CD14-positive monocyte (primary cell): ENCODE measurements at regions not wholly inside any gene's neighbourhood (a gene's known extent, or its start where the extent isn't known, plus 50 kb on each side); places are given as distances from the start of the nearest gene placed in this dataset.

Source experiments
- DNase-seq, 3 donors: peaks; one replicate each; pipeline ENCODE4 v3.0.0-alpha.2; 2011 to 2022
- H2AFZ ChIP-seq: 2 replicates; pipeline ENCODE4 v1.6.0; 2012; ENCODE audit warnings: mild to moderate bottlenecking, low read depth, low read length, inconsistent platforms; ENCODE audit not compliant: insufficient read depth, poor library complexity, severe bottlenecking
- H3K27ac ChIP-seq, 2 donors: 1 replicate in 1 of 2; 2 replicates in 1 of 2; pipeline ENCODE4 v1.5.1; 2012 to 2013; ENCODE audit warnings: low read length in 2 of 2, control low read depth in 1 of 2, inconsistent platforms in 1 of 2, low read depth in 1 of 2, mild to moderate bottlenecking in 1 of 2
- H3K27me3 ChIP-seq, 2 donors: one replicate each; pipeline versions ENCODE4 v1.6.0 to v1.6.1; 2011 to 2013; ENCODE audit warnings: low read length in 2 of 2; ENCODE audit not compliant: control insufficient read depth in 2 of 2, insufficient read depth in 2 of 2
- H3K36me3 ChIP-seq, 2 donors: replicated peaks in 1 of 2; 1 replicate in 1 of 2; 2 replicates in 1 of 2; pipeline versions ENCODE4 v1.5.1 to v1.6.1; 2012 to 2013; ENCODE audit warnings: low read length in 2 of 2, control low read depth in 1 of 2, inconsistent platforms in 1 of 2, mild to moderate bottlenecking in 1 of 2; ENCODE audit not compliant: insufficient read depth in 2 of 2, control insufficient read depth in 1 of 2
- H3K4me1 ChIP-seq, 2 donors: 1 replicate in 1 of 2; 2 replicates in 1 of 2; pipeline versions ENCODE4 v1.5.1 to v1.6.1; 2012 to 2013; ENCODE audit warnings: low read length in 2 of 2, control low read depth in 1 of 2, inconsistent platforms in 1 of 2, mild to moderate bottlenecking in 1 of 2, moderate library complexity in 1 of 2; ENCODE audit not compliant: insufficient read depth in 2 of 2, control insufficient read depth in 1 of 2
- H3K4me2 ChIP-seq: replicated peaks from 2 replicates; pipeline ENCODE3; 2012; ENCODE audit warnings: low read length, moderate library complexity, mild to moderate bottlenecking; ENCODE audit not compliant: poor library complexity, severe bottlenecking; ENCODE audit errors: extremely low read depth
- H3K4me3 ChIP-seq, 3 experiments: fragments of 200-600 bp in 1 of 3; sonication (generic) in 1 of 3; replicated peaks in 1 of 3; 1 replicate in 2 of 3; 2 replicates in 1 of 3; pipeline ENCODE4 v1.5.1; 2011 to 2013; ENCODE audit warnings: low read length in 3 of 3, mild to moderate bottlenecking in 3 of 3, control low read depth in 2 of 3, low read depth in 2 of 3, inconsistent platforms in 1 of 3, moderate library complexity in 1 of 3
- H3K79me2 ChIP-seq: 2 replicates; pipeline ENCODE4 v1.6.0; 2012; ENCODE audit warnings: mild to moderate bottlenecking, control low read depth, inconsistent platforms, low read length, moderate library complexity; ENCODE audit not compliant: insufficient read depth
- H3K9ac ChIP-seq: 2 replicates; pipeline ENCODE4 v1.6.0; 2017; ENCODE audit warnings: low read length, mild to moderate bottlenecking; ENCODE audit not compliant: insufficient read depth, poor library complexity, severe bottlenecking
- H3K9me3 ChIP-seq, 2 donors: replicated peaks in 1 of 2; 1 replicate in 1 of 2; 2 replicates in 1 of 2; pipeline versions ENCODE4 v1.5.1 to v1.6.1; 2012 to 2013; ENCODE audit warnings: low read length in 2 of 2, control low read depth in 1 of 2; ENCODE audit not compliant: control insufficient read depth in 1 of 2, insufficient read depth in 1 of 2
- H4K20me1 ChIP-seq: 2 replicates; pipeline ENCODE4 v1.6.0; 2012; ENCODE audit warnings: mild to moderate bottlenecking, low read length, control low read depth, moderate library complexity; ENCODE audit not compliant: insufficient read depth
- H3K27ac Mint-ChIP-seq, 7 donors: one replicate each; pipeline ENCODE4 v1.8.0; 2020; ENCODE audit warnings: mild to moderate bottlenecking in 7 of 7, mixed read lengths in 7 of 7, moderate library complexity in 6 of 7, inconsistent platforms in 2 of 7
- H3K27me3 Mint-ChIP-seq, 3 donors: one replicate each; pipeline ENCODE4 v1.8.0; 2021 to 2022; ENCODE audit warnings: low read depth in 3 of 3, mild to moderate bottlenecking in 3 of 3, mixed read lengths in 3 of 3, moderate library complexity in 3 of 3, inconsistent platforms in 1 of 3
- H3K36me3 Mint-ChIP-seq, 2 donors: one replicate each; pipeline ENCODE4 v1.8.0; 2020; ENCODE audit warnings: mixed read lengths in 2 of 2, inconsistent platforms in 1 of 2, mild to moderate bottlenecking in 1 of 2
- H3K4me1 Mint-ChIP-seq: one replicate; pipeline ENCODE4 v1.8.0; 2020; ENCODE audit warnings: mild to moderate bottlenecking, mixed read lengths
- H3K4me3 Mint-ChIP-seq, 2 donors: one replicate each; pipeline ENCODE4 v1.8.0; 2020; ENCODE audit warnings: mild to moderate bottlenecking in 2 of 2, mixed read lengths in 2 of 2, moderate library complexity in 1 of 2
- H3K9me3 Mint-ChIP-seq, 7 donors: one replicate each; pipeline ENCODE4 v1.8.0; 2020 to 2022; ENCODE audit warnings: mixed read lengths in 7 of 7, mild to moderate bottlenecking in 6 of 7, moderate library complexity in 6 of 7, inconsistent platforms in 2 of 7
- CTCF ChIP-seq: fragments of 200-600 bp; IDR thresholded peaks from one replicate; pipeline ENCODE4 v1.8.0; 2022; ENCODE audit warnings: antibody characterized with exemption, mild to moderate bottlenecking
- WGBS: methylation state at CpG from one replicate; pipeline ENCODE4 v1.1.5; 2013; ENCODE audit warnings: missing lambda C conversion rate; ENCODE audit not compliant: insufficient coverage; 5-methylcytosine and 5-hydroxymethylcytosine counted together
- intact Hi-C, 2 donors: fragments of 100-400 bp; cut with micrococcal nuclease; formaldehyde crosslinking; loops; one replicate each; pipeline versions ENCODE4 v1.15.0 to v1.15.1; 2023

- peaks cover 11 to 43% of the 10 kb centered on the region in 2 donors for H3K9me3 ChIP-seq
- Mint-ChIP-seq H3K4me1 (no peaks in the 10 kb centered on the region), H3K9me3 (peaks cover 5 to 25% (median 13%) of the 10 kb centered on the region in 7 donors), H3K27ac (no peak overlapping the region), H3K27me3 (peaks cover 0 to 6% (median 0%) of the 10 kb centered on the region in 3 donors), H3K36me3 (no peaks in the 10 kb centered on the region), H3K4me3 (no peak overlapping the region)
- no peak for TF ChIP-seq CTCF
- no peak overlapping the region for H3K4me3 ChIP-seq
- DNase-seq, result no peak
- no peaks in the 10 kb centered on the region for H4K20me1 ChIP-seq
- H2AFZ ChIP-seq, result no peak overlapping the region
- no peaks in the 10 kb centered on the region for H3K36me3 ChIP-seq
- no peak overlapping the region for H3K27ac ChIP-seq
- intact Hi-C loops, result no loop called here
- H3K79me2 ChIP-seq, result no peaks in the 10 kb centered on the region
- no peaks in the 10 kb centered on the region for H3K4me1 ChIP-seq
- no peaks in the 10 kb centered on the region for H3K27me3 ChIP-seq
- 100% methylated on average over 1 of the region's 7 CpGs for WGBS
- no peak overlapping the region for H3K9ac ChIP-seq
- H3K4me2 ChIP-seq, result no peak overlapping the region
Measured at GRCh38 chr5:4220016-4220415, 624.4 kb downstream of the IRX1 start.

- Histone ChIP-seq H3K9me3 (peaks cover 11 to 39% of the 10 kb centered on the region in 2 donors), H3K36me3 (no peaks in the 10 kb centered on the region), H3K9ac (no peak overlapping the region), H3K4me1 (no peaks in the 10 kb centered on the region), H3K27ac (no peak overlapping the region), H3K4me2 (no peak overlapping the region), H4K20me1 (no peaks in the 10 kb centered on the region), H3K4me3 (no peak overlapping the region), H2AFZ (no peak overlapping the region), H3K79me2 (no peaks in the 10 kb centered on the region), H3K27me3 (no peaks in the 10 kb centered on the region)
- 91% methylated on average over 7 of the region's 8 CpGs for WGBS
- no peak for DNase-seq
- Mint-ChIP-seq H3K27me3 (peaks cover 0 to 6% (median 0%) of the 10 kb centered on the region in 3 donors), H3K4me1 (no peaks in the 10 kb centered on the region), H3K9me3 (peaks cover 2 to 22% (median 11%) of the 10 kb centered on the region in 7 donors), H3K36me3 (no peaks in the 10 kb centered on the region), H3K4me3 (no peak overlapping the region), H3K27ac (no peak overlapping the region)
- no peak for TF ChIP-seq CTCF
- intact Hi-C loops, result no loop called here
Measured at GRCh38 chr5:4221048-4221447, 625.4 kb downstream of the IRX1 start.
